Hematopoietic multipotent progenitor cell (in vitro differentiated cells): ENCODE measurements at regions not wholly inside any gene's neighbourhood (a gene's known extent, or its start where the extent isn't known, plus 50 kb on each side); places are given as distances from the start of the nearest gene placed in this dataset.
"Not testable (repeated sequence)": the region's sequence is repeated elsewhere in the genome, so short reads cannot be mapped to it uniquely, and the experiment has no call there.

Experiments
- DNase-seq, 3 donors: peaks; one replicate each; pipeline ENCODE4 v3.0.0-alpha.2; 2011 to 2015; ENCODE audit warnings: low read depth in 2 of 3, low spot score in 2 of 3

DNA sequence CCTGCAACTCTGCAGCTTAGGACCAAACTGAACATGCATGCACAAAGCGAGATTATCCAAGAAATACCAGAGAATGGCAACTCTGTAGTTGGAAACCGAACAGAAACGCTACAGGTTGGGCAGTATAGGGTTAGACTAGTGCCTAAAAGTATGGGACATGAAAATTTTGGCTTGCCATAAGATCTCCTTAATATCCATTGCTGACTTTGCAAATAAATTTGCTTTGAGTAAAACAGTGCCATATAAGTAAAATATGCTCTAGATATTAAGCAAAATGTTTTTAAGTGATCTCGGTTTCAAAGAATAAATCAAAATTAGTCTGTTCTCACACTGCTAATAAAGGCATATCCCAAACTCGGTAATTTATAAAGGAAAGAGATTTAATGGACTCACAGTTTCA is 456.0 kb downstream of the PRDM9 start:
- DNase-seq = no peak

DNA sequence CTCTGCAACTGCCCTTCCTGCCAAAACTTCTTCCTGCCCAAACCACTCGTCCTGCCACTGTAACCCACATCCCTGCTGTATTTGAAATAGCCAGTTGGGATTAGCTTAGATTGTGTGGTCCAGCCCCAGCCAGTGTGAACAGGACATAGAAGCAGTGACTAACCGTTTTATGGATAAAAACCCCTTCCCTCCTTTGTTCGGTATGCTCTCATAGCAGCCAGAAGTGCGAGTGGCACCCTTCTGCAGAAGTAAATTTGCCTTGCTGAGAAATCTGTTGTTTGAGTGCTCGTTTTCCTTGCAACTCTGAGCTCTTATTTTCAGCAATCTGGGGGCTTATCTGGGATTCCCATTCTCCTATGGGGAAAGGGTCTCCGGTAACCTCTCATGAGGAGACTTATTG is 470.0 kb downstream of the PRDM9 start:
- no peak for DNase-seq

DNA sequence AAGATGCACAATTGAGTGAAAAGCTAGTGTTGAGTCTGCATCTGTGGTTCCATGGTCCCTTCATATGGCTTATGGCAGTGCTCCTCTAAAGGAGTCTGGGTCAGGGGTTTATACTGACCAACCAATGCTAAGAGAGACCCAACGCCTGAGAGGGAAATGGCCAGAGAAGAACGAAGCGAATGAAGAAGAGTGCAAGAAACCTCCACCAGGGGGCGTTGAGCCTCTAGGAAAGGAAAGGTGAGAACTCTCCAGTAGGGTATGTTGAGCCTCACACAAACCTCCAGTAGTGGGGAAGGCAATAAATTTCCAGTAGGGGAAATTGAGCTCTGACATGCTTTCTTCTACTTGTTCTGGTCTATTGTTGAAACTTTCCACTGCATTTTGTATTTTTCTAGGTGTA is 470.6 kb downstream of the PRDM9 start:
- DNase-seq = no peak

DNA sequence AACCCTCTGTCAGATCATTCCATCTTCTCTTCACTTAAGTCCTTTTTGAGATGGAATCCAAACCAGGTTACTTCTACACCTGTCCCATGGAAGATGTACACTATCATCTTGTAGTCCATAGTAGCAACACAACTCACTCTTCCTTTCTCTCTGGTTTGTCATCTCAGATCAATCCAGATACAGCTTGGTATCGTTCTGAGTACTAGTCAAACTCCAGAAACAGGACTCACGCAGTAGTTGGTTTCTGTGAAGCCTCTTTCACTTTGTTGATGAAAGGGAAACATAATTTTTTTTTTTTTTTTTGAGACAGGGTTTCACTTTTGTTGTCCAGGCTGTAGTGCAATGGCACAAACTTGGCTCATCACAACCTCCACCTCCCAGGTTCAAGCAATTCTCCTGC is 484.0 kb downstream of the PRDM9 start:
- no peak for DNase-seq

DNA sequence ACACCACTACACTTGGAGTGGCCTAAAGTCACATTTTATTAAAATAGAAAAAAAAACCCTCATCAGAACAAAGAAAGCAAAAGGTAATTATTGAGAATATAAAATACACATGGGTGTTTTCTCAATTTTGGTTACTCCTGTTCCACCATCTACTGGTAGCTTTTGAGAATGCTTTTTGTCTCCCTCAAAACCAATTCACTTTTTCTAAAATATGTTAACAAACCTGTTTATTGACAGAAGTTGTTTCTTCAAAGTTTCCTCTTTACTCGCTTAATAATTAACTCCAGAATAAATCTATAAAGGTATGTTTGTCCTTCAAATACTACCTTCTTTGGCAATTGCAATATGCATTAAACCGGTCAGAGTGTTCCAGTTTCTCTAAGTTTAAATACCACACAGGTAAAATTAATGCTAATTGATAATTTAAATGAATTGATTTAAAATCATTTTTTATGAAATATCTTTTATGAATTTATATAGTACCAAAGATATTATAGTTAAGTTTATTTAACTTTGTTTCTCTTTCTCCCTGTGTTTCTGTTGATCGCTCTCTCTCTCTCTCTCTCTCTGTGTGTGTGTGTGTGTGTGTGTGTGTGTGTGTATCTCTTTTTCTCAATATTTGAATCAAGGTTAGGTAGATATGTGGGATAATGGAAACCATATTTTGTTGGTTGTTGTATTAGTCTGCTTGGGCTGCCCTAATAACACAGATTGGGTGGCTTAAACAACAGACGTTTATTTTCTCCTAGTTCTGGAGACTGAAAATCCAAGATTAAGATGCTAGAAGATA is 487.4 kb downstream of the PRDM9 start:
- no peak for DNase-seq

DNA sequence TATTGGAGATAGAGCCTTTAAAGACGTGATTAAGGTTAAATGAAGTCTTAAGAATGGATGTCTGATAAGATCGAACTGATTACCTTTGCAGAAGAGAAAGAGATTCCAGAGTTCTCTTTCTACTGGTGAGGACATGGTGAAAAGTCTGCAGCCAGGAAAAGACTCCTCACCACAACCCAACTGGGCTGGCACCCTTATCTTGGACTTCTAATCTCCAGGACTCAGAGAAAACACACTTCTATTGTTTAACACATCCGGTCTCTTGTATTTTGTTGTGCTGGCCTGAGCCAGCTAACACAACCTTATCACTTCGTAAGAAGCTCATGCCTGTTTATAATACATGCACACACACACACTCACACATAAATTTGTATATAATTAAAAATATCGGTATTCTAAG is 489.1 kb downstream of the PRDM9 start:
- DNase-seq = no peak

DNA sequence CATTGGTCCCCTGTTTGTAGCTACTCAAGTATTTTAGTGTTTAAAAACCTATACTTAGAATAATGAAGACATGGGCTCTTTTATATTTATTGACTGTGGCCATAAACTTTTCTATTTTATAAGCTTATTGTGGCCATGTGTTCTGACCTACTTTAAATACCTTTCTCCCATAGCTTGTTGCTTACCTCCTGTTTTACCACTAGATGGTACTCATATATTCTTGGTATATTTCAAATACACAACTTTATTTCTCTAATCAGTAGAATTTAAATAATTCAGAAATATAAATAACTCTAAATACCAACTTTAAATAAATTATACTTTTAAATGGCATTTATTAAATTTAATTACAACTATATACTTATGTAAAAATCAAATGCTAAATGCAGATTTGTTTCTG is 498.0 kb downstream of the PRDM9 start:
- DNase-seq = no peak

DNA sequence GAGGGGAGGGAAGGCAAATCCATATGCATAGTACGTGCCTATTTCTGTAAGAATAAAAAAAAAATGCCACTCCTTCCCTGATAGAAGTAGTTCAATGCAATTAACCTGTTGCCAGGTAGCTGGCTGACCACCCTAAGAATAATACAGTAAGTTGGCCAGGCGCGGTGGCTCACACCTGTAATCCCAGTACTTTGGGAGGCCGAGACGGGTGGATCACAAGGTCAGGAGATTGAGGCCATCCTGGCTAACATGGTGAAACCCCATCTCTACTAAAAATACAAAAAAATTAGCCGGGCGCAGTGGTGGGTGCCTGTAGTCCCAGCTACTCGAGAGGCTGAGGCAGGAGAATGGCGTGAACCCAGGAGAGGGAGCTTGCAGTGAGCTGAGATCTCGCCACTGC is 510.3 kb downstream of the PRDM9 start:
- not testable (repeated sequence) for DNase-seq

DNA sequence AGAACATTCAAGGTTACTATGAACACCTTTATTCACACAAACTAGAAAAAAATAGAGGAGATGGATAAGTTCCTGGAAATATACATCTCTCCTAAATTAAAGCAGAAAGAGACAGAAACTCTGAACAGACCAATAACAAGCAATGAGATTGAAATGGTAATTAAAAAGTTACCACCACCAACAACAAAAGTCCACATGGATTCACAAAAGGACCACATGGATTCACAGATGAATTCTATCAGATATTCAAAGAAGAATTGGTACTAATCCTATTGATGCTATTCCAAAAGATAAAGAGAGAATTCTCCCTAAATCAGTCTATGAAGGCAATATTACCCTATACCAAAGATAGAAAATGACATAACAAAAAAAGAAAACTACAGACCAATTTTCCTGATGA is 518.9 kb downstream of the PRDM9 start:
- no peak for DNase-seq

DNA sequence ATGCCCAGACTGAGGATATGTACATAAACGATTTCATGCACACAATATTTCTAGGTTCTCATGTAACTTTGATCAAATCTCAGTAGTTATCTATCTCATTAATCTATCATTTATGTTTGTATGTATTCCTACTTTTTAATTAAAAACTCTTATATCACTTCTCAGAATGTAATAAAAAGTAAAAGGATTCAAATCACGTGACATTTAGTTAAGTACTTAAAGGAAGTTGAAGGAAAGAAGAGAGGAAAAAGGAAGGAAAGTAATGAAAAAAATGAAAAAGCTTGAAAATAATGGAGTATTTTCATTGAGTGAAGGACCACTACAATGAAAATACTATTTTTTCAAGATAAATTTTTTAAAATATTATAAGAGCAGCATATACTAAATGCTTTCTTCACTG is 535.3 kb downstream of the PRDM9 start:
- DNase-seq = no peak

DNA sequence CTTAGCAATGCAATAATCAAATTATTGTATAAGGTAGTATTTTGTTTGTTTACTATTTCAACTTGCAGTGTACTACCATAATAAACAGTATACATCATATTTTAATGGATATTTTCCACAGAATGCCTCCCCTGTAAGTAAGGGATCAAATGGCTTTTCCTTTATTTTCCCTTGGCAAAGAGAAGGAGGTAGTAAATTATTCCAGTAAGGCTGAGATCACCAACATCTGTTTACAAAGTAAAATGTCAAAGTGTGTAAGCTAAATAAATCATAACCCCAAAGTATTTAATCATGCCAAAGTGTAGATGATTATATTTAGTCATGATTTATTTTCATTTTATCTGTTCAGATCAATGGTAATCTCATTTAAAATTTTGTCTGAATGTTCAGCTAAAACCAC is 537.6 kb downstream of the PRDM9 start:
- DNase-seq = no peak

DNA sequence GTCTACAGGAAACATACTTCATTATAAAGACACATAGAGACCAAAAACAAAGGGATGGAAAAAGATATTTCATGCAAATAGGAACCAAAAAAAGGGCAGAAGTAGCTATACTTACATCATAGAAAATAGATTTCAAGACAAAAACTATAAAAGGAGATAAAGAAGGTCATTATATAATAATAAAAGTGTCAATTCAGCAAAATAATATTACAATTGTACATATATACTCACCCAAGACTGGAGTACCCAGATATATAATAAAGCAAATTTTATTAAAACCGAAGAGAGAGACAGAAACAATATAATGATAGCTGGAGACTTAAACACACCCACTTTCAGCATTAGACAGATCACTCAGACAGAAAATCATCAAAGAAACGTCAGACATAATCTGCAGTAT is 546.3 kb downstream of the PRDM9 start:
- DNase-seq = no peak

DNA sequence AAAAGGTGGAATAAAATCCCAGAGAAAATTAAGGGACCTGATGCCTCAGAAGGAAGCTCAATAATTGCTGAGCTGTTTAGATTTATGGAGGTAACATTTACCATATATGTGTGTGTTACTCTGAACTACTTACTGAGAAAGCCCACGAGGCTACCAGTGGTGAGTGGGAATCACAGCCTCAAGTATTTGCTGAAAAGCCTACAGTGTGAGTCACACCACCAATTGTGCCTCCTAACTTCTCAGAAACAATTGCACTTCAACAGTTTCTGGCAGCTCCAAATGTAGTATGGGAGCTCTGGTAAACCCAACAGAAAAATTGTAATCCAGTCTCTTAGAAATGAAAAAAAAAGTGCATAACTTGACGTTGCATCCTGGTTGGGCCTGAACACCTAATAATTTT is 551.6 kb downstream of the PRDM9 start:
- no peak for DNase-seq

DNA sequence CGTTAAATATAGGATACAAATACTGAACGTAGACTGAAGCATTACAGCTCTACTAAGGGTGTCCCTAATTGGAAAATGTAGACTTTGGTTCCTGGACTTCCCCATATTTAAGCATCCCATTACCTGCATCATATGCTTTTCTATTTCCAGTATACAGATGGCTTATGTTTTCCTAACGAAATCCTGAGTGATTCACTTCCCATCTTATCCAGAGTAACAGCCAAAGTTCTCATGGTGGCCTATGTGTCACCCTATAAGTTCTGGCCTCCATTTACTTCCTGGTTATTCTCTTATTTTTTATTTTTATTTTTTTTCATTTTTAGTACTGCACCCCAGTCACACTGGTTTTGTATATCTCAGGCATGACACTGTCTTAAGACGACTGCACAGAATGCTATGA is 552.3 kb downstream of the PRDM9 start:
- DNase-seq = no peak

DNA sequence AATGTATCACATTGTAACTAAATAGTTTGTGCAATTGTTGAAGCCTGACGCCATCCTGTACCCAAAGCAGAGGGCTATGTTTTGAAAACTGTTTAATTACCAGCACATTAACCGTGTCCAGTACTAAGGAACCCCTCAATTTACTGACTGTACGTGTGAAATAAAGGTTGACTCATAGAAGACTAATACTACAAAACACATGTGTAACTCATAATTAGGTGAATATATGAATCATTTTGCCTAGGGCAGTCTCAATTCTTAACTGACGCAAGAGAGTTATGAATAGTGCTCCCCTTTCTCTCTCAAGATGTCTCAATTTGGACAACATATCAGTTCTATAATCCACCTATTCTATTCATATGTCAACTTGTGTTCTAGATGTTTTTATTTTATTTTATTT is 558.4 kb downstream of the PRDM9 start:
- DNase-seq = no peak

DNA sequence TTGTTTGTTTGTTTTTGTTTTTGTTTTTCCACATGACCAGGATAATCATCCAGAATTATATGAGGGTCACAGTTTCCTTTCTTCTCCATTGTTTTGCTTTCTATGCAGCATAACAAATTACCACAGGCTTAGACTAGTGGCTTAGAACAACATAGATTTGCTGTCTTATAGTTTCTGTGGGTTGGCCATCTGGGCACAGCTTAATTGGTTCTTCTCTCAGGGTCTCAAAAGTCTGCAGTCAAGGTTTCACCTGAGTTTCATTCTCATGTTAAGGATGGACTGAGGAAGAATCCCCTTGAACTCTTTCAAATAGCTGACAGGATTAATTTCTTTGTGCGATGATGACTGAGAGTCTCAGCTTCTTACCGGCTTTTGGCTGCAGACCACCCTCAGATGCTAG is 559.8 kb downstream of the PRDM9 start:
- no peak for DNase-seq

DNA sequence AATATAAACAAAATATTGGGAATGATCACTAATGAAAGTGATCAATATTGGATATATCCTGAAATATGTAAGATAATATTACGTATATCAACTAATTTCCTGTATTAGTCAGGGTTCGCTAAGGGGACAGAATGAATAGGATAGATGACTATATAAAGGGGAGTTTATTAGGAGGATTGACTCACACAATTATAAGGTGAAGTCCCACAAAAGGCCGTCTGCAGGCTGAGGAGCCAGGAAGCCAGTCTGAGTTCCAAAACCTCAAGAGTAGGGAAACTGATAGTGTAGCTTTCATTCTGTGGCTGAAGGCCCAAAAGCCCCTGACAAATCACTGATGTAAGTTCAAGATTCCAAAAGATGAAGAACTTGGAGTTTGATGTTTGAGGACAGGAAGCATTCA is 561.1 kb downstream of the PRDM9 start:
- no peak for DNase-seq

DNA sequence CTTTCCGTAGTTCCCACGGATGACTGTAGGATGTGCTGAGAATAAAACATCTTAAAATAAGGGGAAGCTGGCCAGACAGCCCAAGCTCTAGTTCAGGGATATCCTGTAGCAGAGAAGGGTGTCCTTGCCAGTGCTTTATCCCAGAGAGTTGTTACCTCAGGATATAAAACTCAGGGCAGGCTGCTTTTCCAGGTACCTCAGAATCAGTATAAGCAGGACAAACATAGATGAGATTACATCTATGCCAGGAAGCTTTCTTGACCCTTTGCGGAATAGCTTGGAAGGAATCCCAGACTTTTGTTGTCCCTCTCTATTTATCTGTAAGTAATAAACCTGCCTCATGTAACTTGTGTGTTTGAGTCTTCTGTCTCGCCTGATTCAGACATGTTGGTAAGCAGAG is 565.7 kb downstream of the PRDM9 start:
- DNase-seq = no peak

DNA sequence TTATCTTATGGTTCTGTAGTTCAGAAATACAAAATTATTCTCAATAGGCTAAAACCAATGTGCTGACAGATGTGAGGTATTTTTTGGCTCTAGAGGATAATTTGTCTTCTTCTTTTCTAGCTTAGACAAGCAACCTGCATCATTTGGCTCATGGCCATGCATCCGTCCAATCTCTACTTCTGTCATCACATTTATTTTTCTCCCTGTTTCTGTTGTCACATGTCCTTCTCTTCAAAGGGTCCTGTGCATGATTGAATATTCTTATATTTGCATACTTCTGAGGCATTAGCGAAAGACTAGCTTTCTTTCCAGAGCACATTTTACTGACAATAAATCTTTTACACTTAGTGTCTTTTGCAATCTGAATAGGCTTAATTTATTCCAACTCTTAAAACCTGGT is 564.7 kb downstream of the CDH10 start:
- no peak for DNase-seq

DNA sequence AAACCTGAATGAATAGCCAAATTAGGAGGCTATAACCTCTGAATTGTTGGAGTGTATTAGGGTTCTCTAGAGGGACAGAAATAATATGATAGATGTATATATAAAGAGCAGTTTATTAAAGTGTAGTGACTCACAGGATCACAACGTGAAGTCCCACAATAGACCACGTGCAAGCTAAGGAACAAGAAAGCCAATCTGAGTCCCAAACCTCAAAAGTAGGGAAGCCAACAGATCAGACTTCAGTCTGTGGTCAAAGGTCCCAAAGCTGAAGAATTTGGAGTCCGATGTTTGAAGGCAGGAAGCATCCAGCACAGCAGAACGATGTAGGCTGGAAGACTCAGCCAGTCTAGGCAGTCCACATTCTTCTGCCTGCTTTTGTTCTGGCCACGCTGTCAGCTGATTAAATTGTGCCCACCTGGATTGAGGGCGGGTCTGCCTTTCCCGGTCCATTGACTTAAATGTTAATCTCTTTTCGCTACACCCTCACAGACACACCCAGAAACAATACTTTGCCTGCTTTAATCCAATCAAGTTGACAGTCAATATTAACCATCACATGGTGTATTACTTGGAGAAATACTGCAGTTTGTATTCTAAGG is 550.6 kb downstream of the CDH10 start:
- no peak for DNase-seq

DNA sequence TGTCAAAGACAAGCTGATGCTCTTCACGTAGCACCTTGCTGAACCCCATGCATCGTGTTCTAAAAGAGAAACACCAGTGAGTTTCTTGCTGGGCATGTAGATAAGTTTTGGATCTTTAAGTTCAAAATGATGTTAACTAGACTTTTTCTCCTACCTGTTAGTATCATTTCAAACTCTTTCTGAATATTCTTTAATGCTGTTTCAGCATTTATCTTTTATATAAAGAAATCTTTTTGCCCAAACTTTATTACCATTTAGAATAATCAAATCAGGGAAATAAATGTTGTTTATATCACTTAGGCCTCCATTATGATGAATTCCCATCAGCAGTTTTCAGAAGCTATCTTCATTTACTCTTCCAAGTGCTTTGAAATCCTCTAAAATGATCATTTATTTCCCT is 542.8 kb downstream of the CDH10 start:
- no peak for DNase-seq

DNA sequence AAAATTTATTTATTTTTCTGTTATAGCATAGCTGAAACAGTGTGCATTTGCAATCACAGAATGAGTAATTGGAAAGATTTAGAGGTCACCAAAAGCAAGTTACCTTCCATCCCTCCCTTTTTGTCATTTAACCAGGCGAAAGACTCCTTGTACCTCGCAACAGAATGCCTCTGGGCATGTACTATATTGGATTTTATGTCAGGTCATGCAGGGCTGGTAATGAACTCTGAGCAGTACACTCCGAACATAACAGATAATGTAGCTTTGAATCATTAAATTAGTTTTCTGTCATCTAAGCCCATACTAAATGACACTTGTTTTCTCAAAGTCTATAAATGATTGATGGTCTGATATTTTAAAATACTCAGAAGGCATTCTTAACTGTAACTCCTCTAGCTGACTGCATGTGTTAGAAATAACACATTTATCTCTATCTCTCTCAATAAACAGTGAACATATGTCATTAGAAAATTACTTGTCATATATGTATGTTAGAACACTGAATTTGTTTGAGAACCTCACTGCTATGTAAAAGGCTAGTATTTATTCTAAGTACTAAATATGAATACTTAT is 541.2 kb downstream of the CDH10 start:
- no peak for DNase-seq
